Hindlimb muscle (tissue), 1 donor: ENCODE measurements at regions not wholly inside any gene's neighbourhood (a gene's known extent, or its start where the extent isn't known, plus 50 kb on each side); places are given as distances from the start of the nearest gene placed in this dataset.

Experiments
- DNase-seq: peaks from one replicate; pipeline ENCODE4 v3.0.0-alpha.2; 2013

GRCh38 chr22:49564666-49565515, 262.8 kb downstream of the BRD1 start:
- no peak for DNase-seq

GRCh38 chr22:49564054-49564453, 263.6 kb downstream of the BRD1 start:
- no peak for DNase-seq

- DNase-seq = no peak
Observed at GRCh38 chr22:49562685-49563249, 264.9 kb downstream of the BRD1 start.

- DNase-seq = no peak
Observed at GRCh38 chr22:49561976-49562375, 265.7 kb downstream of the BRD1 start.

DNA sequence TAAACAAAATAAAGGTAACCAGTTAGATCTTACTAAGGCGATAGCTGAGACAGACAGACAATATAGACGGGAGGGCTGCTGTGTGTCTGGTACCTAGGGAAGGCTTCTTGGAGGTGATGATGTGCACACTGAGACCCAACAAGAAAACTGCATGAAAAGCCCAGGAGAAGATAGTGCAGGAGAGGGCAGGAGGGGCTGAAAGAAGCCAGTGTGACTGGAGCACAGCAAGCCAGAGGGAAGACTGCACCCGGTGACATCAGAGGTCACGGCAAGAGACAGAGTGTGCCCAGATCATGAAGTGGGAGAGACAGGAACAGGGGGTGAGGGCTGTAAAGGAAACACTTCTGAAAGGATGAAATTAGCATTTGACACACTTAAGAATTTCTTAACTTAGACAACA, 266.3 kb downstream of the BRD1 start:
- DNase-seq = no peak

DNA sequence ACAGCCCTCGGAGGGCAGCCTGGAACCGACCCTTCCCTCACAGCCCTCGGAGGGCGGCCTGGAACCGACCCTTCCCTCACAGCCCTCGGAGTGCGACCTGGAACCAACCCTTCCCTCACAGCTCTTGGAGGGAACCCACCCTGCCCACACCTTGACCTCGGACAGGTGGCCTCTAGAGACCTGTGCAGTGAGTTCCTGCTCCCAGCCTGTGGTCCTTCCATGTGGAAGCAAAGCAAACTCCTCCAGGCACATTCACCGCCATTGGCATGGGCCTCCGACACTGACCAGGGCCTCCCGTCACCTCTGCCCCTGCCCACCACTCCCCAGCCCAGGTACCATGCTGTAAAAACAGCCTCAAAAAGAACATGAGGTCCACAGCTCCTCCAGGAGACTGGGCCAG, 272.1 kb downstream of the BRD1 start:
- DNase-seq = no peak

DNA sequence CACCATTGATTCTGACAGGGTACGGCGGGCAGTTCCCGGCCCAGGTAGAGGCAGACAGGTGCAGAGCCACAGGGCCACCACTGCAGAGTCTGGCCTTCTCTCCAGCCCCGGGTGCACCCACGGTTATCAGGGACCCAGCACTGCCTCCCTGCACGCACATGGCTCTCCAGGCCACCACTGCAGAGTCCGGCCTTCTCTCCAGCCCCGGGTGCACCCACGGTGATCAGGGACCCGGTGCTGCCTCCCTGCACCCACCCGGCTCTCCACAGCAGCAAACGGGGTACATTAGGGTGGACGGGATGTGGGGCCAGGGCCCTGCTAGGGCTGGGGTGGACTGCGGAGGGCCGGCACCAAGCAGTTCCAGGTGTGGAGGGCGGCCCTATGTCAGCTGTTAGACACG, 272.9 kb downstream of the BRD1 start:
- DNase-seq = no peak

DNA sequence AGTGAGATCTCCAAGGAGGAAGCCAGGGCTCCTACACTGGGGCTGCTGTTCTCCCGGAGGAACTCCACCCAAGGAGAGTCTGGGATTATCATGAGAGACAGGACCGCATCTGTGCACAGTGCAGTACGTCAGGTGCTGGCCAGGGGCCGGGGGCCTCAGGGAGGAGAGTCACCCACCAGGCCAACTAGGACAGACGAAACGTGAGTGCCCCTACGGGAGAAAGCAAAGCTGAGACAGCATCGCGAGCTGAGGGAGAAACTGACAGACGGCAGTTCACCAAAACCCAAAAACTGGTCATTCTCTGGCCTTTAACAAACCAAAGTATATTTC, 273.4 kb downstream of the BRD1 start:
- no peak for DNase-seq

GRCh38 chr22:49553518-49554295, 274.0 kb downstream of the BRD1 start:
- DNase-seq = no peak

DNA sequence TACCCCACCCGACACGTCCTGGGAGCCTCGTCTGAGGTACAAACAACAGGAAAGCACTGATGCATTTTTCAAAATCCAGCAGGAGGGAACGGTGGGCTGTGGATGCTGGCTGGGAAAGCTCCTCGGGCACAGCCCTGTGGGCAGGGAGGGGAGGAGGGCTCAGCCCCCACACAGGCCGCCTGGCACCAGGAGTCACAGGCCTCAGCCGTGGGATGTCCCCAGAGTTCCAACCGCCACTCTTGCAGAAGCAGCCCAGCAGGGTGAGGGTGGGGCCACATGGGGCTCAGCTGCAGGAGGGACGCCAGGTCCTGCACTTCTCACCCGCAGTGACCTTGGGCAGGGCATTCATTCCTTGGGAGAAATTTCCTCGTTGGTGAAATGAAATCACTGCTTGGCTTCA, 274.6 kb downstream of the BRD1 start:
- DNase-seq = no peak

- DNase-seq = no peak
Observed at GRCh38 chr22:49551897-49552614, 275.6 kb downstream of the BRD1 start.

DNA sequence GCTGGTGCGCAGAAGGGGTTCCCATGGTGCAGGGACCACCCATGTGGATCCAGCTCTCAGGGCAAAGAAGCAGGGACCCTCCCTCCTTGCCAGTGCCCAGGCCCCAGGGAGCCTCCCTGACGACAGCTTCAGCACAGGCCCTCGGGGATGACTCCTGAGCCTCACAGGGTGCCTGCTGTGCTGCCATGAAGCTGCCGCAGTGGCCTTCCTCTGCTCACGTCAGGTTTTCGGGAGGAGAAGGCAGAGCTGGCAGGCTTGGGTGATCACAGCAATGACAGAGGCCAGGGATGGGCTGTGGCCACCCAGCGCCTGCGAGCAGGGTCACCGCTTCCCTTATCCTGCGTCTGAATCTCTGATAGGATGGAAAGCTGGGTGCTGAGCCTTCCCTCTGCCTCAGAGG, 276.2 kb downstream of the BRD1 start:
- no peak for DNase-seq

- DNase-seq = no peak
Observed at GRCh38 chr22:49550766-49551362, 276.8 kb downstream of the BRD1 start.

DNA sequence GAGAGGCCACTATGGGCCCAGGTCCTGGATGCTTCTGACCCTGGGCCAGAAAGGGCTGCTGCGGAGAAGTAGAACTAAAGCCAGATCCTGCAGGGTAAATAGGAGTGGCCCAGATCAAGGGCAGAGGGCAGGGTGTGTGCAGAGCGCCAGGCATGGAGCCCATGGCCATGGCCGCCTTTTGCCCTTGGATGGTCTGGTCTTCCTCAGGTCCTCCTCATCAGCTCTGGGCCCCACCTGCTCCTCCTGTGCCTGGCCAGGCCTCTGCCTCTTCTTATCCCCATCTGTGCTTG, 277.6 kb downstream of the BRD1 start:
- no peak for DNase-seq

DNA sequence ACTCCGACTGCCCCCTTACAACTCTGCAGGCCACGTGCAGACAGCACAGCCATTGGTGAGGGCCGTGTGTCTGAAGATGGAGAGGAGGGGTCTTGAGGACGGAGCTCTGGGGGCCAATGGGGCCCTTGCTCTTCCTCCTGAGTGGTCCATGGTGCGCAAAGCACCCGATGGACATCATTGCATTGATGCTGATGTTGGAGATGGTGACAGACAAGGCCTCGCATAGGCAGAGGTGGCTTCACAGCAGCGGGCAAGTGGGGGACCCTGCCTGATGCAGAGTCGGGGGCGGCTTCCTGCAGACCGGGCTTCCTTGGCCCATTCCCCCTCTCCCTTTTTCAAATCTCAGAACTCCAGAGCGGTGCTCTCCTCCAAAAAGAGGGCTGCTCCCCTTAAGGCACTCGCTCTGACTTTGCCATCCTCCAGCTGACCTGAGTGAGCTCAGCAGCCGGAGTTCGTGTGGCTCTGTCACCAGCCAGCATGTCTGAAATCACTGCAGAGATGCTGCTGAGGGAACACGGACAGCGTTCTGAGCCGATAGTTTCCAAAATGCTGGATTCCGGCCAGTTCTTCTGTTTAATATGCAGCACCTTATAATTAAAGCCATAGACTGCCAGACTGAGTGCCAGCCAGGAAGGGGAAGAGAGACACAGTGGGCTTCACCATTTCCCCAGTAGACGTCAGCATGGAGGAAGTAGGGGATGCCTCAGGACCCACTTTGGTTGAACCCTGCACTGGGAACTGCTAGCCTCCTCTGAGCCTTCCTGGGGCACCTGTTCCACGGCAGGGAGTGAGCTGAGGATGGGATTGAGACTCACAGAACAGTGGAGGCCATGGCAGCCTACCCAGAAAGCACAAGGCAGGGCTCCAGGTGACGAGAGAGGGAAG, 278.2 kb downstream of the BRD1 start:
- DNase-seq = no peak

DNA sequence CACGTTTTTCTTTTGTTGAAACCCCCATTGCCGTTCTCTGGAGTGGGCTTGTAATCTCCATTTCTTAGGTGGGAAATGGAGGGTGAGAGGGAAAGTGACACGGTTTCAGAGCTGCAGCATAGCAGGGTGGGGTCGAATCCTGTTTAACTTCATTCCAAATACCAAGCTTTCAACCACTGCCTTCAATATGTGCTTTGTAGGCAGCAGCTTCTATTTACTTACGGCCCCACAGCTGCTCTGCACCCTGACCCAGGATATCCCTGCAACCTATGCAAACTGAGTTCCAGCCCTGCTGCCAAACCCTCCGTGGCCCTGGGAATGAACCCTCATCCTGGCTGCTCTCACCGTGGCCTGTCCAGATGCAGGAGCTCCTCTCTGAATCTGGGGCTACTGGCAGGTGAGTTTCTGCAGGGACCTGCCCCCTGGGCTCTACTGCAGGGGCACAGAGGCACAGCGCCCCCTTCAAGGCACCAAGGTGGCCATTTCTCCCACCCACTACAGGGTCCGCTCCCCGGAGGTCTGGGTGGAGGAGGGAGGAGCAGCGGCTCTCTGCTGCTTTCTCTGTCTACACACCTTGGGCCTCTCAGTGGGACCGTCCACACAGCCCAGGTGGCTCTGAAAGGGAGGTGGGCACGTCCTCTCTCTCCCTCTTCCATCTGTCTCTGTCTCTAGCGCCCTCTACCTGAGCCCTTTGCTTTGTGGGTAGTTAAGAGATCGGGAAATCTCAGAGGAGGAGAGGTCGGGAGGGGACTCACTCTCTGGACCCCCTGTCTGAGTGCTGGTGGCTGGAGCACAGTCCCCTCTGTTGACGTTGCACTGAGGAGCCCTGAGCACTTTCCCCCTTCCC, 279.1 kb downstream of the BRD1 start:
- DNase-seq = no peak

GRCh38 chr22:49547751-49548239, 279.9 kb downstream of the BRD1 start:
- DNase-seq = no peak

GRCh38 chr22:49546811-49547585, 280.7 kb downstream of the BRD1 start:
- no peak for DNase-seq

GRCh38 chr22:49545606-49546005, 282.1 kb downstream of the BRD1 start:
- no peak for DNase-seq

GRCh38 chr22:49544286-49544685, 283.4 kb downstream of the BRD1 start:
- no peak for DNase-seq
